ENCODE measurements at regions not wholly inside any gene's neighbourhood (a gene's known extent, or its start where the extent isn't known, plus 50 kb on each side); places are given as distances from the start of the nearest gene placed in this dataset.

- peaks cover 11% of the 10 kb centered on the region for H3K9me3 Mint-ChIP-seq (ENCODE audit: unreplicated experiment)
- H3K27me3 Mint-ChIP-seq (ENCODE audit: unreplicated experiment) = peaks cover 12% of the 10 kb centered on the region
- DNase-seq = no peak
- H3K4me3 Mint-ChIP-seq (ENCODE audit: unreplicated experiment) = no peak overlapping the region
- H3K4me1 Mint-ChIP-seq (ENCODE audit: low read depth, unreplicated experiment) = peaks cover 6% of the 10 kb centered on the region
- TF ChIP-seq CTCF (IDR thresholded peaks at IDR 0.05; ENCODE audit: partially characterized antibody, unreplicated experiment) = no peak
- H3K36me3 Mint-ChIP-seq (ENCODE audit: unreplicated experiment) = no peaks in the 10 kb centered on the region
- H3K27ac Mint-ChIP-seq (ENCODE audit: unreplicated experiment) = no peak overlapping the region
These were observed 1636.5 kb upstream of the C9orf72 start for GRCh38 chr9:29209748-29210291.

GRCh38 chr9:29211003-29211579 lies 1637.8 kb upstream of the C9orf72 start:
- H3K36me3 Mint-ChIP-seq (ENCODE audit: unreplicated experiment) = no peaks in the 10 kb centered on the region
- TF ChIP-seq CTCF (IDR thresholded peaks at IDR 0.05; ENCODE audit: partially characterized antibody, unreplicated experiment) = no peak
- H3K9me3 Mint-ChIP-seq (ENCODE audit: unreplicated experiment) = peaks cover 11% of the 10 kb centered on the region
- peak overlapping the region; percentile 94 for H3K4me3 Mint-ChIP-seq (ENCODE audit: unreplicated experiment)
- peaks cover 16% of the 10 kb centered on the region for H3K27me3 Mint-ChIP-seq (ENCODE audit: unreplicated experiment)
- DNase-seq = no peak
- H3K27ac Mint-ChIP-seq (ENCODE audit: unreplicated experiment) = peak overlapping the region; percentile 16
- peaks cover 8% of the 10 kb centered on the region for H3K4me1 Mint-ChIP-seq (ENCODE audit: low read depth, unreplicated experiment)

GRCh38 chr9:29211580-29212396 lies 1638.5 kb upstream of the C9orf72 start:
- Mint-ChIP-seq H3K4me1 (ENCODE audit: low read depth, unreplicated experiment) (peaks cover 8% of the 10 kb centered on the region), H3K36me3 (ENCODE audit: unreplicated experiment) (no peaks in the 10 kb centered on the region), H3K27me3 (ENCODE audit: unreplicated experiment) (peaks cover 16% of the 10 kb centered on the region), H3K9me3 (ENCODE audit: unreplicated experiment) (peaks cover 11% of the 10 kb centered on the region), H3K27ac (ENCODE audit: unreplicated experiment) (peak overlapping the region; percentile 16), H3K4me3 (ENCODE audit: unreplicated experiment) (peak overlapping the region; percentile 94)
- DNase-seq = peak; percentile 86
- TF ChIP-seq CTCF (IDR thresholded peaks at IDR 0.05; ENCODE audit: partially characterized antibody, unreplicated experiment) = peak; percentile 97

- Mint-ChIP-seq H3K4me3 (ENCODE audit: unreplicated experiment) (peak overlapping the region; percentile 96), H3K4me1 (ENCODE audit: low read depth, unreplicated experiment) (peaks cover 8% of the 10 kb centered on the region), H3K9me3 (ENCODE audit: unreplicated experiment) (peaks cover 11% of the 10 kb centered on the region), H3K27me3 (ENCODE audit: unreplicated experiment) (peaks cover 16% of the 10 kb centered on the region), H3K27ac (ENCODE audit: unreplicated experiment) (peak overlapping the region; percentile 48), H3K36me3 (ENCODE audit: unreplicated experiment) (no peaks in the 10 kb centered on the region)
- peak; percentile 58 for DNase-seq
- peak; percentile 55 for TF ChIP-seq CTCF (IDR thresholded peaks at IDR 0.05; ENCODE audit: partially characterized antibody, unreplicated experiment)
These were observed 1639.4 kb upstream of the C9orf72 start for GRCh38 chr9:29212397-29213387.
